CD14-positive monocyte (primary cell): ENCODE measurements at regions not wholly inside any gene's neighbourhood (a gene's known extent, or its start where the extent isn't known, plus 50 kb on each side); places are given as distances from the start of the nearest gene placed in this dataset.
"Not testable (repeated sequence)": the region's sequence is repeated elsewhere in the genome, so short reads cannot be mapped to it uniquely, and the experiment has no call there.

Experiments
- DNase-seq, 3 donors: peaks; one replicate each; pipeline ENCODE4 v3.0.0-alpha.2; 2011 to 2022
- H2AFZ ChIP-seq: 2 replicates; pipeline ENCODE4 v1.6.0; 2012; ENCODE audit warnings: mild to moderate bottlenecking, low read depth, low read length, inconsistent platforms; ENCODE audit not compliant: insufficient read depth, poor library complexity, severe bottlenecking
- H3K27ac ChIP-seq, 2 donors: 1 replicate in 1 of 2; 2 replicates in 1 of 2; pipeline ENCODE4 v1.5.1; 2012 to 2013; ENCODE audit warnings: low read length in 2 of 2, control low read depth in 1 of 2, inconsistent platforms in 1 of 2, low read depth in 1 of 2, mild to moderate bottlenecking in 1 of 2
- H3K27me3 ChIP-seq, 2 donors: one replicate each; pipeline versions ENCODE4 v1.6.0 to v1.6.1; 2011 to 2013; ENCODE audit warnings: low read length in 2 of 2; ENCODE audit not compliant: control insufficient read depth in 2 of 2, insufficient read depth in 2 of 2
- H3K36me3 ChIP-seq, 2 donors: replicated peaks in 1 of 2; 1 replicate in 1 of 2; 2 replicates in 1 of 2; pipeline versions ENCODE4 v1.5.1 to v1.6.1; 2012 to 2013; ENCODE audit warnings: low read length in 2 of 2, control low read depth in 1 of 2, inconsistent platforms in 1 of 2, mild to moderate bottlenecking in 1 of 2; ENCODE audit not compliant: insufficient read depth in 2 of 2, control insufficient read depth in 1 of 2
- H3K4me1 ChIP-seq, 2 donors: 1 replicate in 1 of 2; 2 replicates in 1 of 2; pipeline versions ENCODE4 v1.5.1 to v1.6.1; 2012 to 2013; ENCODE audit warnings: low read length in 2 of 2, control low read depth in 1 of 2, inconsistent platforms in 1 of 2, mild to moderate bottlenecking in 1 of 2, moderate library complexity in 1 of 2; ENCODE audit not compliant: insufficient read depth in 2 of 2, control insufficient read depth in 1 of 2
- H3K4me2 ChIP-seq: replicated peaks from 2 replicates; pipeline ENCODE3; 2012; ENCODE audit warnings: low read length, moderate library complexity, mild to moderate bottlenecking; ENCODE audit not compliant: poor library complexity, severe bottlenecking; ENCODE audit errors: extremely low read depth
- H3K4me3 ChIP-seq, 3 experiments: fragments of 200-600 bp in 1 of 3; sonication (generic) in 1 of 3; replicated peaks in 1 of 3; 1 replicate in 2 of 3; 2 replicates in 1 of 3; pipeline ENCODE4 v1.5.1; 2011 to 2013; ENCODE audit warnings: low read length in 3 of 3, mild to moderate bottlenecking in 3 of 3, control low read depth in 2 of 3, low read depth in 2 of 3, inconsistent platforms in 1 of 3, moderate library complexity in 1 of 3
- H3K79me2 ChIP-seq: 2 replicates; pipeline ENCODE4 v1.6.0; 2012; ENCODE audit warnings: mild to moderate bottlenecking, control low read depth, inconsistent platforms, low read length, moderate library complexity; ENCODE audit not compliant: insufficient read depth
- H3K9ac ChIP-seq: 2 replicates; pipeline ENCODE4 v1.6.0; 2017; ENCODE audit warnings: low read length, mild to moderate bottlenecking; ENCODE audit not compliant: insufficient read depth, poor library complexity, severe bottlenecking
- H3K9me3 ChIP-seq, 2 donors: replicated peaks in 1 of 2; 1 replicate in 1 of 2; 2 replicates in 1 of 2; pipeline versions ENCODE4 v1.5.1 to v1.6.1; 2012 to 2013; ENCODE audit warnings: low read length in 2 of 2, control low read depth in 1 of 2; ENCODE audit not compliant: control insufficient read depth in 1 of 2, insufficient read depth in 1 of 2
- H4K20me1 ChIP-seq: 2 replicates; pipeline ENCODE4 v1.6.0; 2012; ENCODE audit warnings: mild to moderate bottlenecking, low read length, control low read depth, moderate library complexity; ENCODE audit not compliant: insufficient read depth
- H3K27ac Mint-ChIP-seq, 7 donors: one replicate each; pipeline ENCODE4 v1.8.0; 2020; ENCODE audit warnings: mild to moderate bottlenecking in 7 of 7, mixed read lengths in 7 of 7, moderate library complexity in 6 of 7, inconsistent platforms in 2 of 7
- H3K27me3 Mint-ChIP-seq, 3 donors: one replicate each; pipeline ENCODE4 v1.8.0; 2021 to 2022; ENCODE audit warnings: low read depth in 3 of 3, mild to moderate bottlenecking in 3 of 3, mixed read lengths in 3 of 3, moderate library complexity in 3 of 3, inconsistent platforms in 1 of 3
- H3K36me3 Mint-ChIP-seq, 2 donors: one replicate each; pipeline ENCODE4 v1.8.0; 2020; ENCODE audit warnings: mixed read lengths in 2 of 2, inconsistent platforms in 1 of 2, mild to moderate bottlenecking in 1 of 2
- H3K4me1 Mint-ChIP-seq: one replicate; pipeline ENCODE4 v1.8.0; 2020; ENCODE audit warnings: mild to moderate bottlenecking, mixed read lengths
- H3K4me3 Mint-ChIP-seq, 2 donors: one replicate each; pipeline ENCODE4 v1.8.0; 2020; ENCODE audit warnings: mild to moderate bottlenecking in 2 of 2, mixed read lengths in 2 of 2, moderate library complexity in 1 of 2
- H3K9me3 Mint-ChIP-seq, 7 donors: one replicate each; pipeline ENCODE4 v1.8.0; 2020 to 2022; ENCODE audit warnings: mixed read lengths in 7 of 7, mild to moderate bottlenecking in 6 of 7, moderate library complexity in 6 of 7, inconsistent platforms in 2 of 7
- WGBS: methylation state at CpG from one replicate; pipeline ENCODE4 v1.1.5; 2013; ENCODE audit warnings: missing lambda C conversion rate; ENCODE audit not compliant: insufficient coverage; 5-methylcytosine and 5-hydroxymethylcytosine counted together
- intact Hi-C, 2 donors: fragments of 100-400 bp; cut with micrococcal nuclease; formaldehyde crosslinking; loops; one replicate each; pipeline versions ENCODE4 v1.15.0 to v1.15.1; 2023
- TF ChIP-seq, protein P1 (sequence below): fragments of 200-600 bp; IDR thresholded peaks from one replicate; pipeline ENCODE4 v1.8.0; 2022; ENCODE audit warnings: antibody characterized with exemption, mild to moderate bottlenecking

DNA sequence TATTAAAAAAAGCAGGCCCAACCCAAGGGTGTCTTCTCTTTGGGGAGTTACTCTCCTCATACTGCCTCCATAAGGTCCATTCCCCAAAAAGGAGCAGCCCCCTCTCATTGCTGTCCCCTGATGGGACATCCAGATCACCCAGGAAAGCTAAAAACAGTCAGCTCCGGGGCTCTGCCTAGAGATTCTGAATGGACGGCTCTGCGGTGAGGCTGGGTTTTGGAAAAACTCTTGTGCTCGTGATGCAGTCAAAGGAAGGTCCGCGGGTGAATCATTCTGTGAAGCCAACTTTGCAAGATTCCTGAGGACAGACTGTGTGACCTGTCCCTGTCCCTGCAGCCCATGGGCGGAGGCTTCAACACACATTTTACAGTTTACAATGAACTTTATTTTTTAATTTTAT is 351.5 kb downstream of the TYW1 start:
- Histone ChIP-seq H3K4me3 (no peak overlapping the region), H3K27ac (no peak overlapping the region), H3K9ac (no peak overlapping the region), H3K4me2 (no peak overlapping the region), H3K4me1 (no peaks in the 10 kb centered on the region), H3K27me3 (no peaks in the 10 kb centered on the region), H2AFZ (no peak overlapping the region), H3K36me3 (peaks cover 0 to 11% of the 10 kb centered on the region in 2 donors), H4K20me1 (no peaks in the 10 kb centered on the region), H3K9me3 (peaks cover 7 to 14% of the 10 kb centered on the region in 2 donors), H3K79me2 (no peaks in the 10 kb centered on the region)
- Mint-ChIP-seq H3K36me3 (peaks cover 17 to 22% of the 10 kb centered on the region in 2 donors), H3K9me3 (peaks cover 4 to 13% (median 10%) of the 10 kb centered on the region in 7 donors), H3K4me1 (no peaks in the 10 kb centered on the region), H3K27me3 (no peaks in the 10 kb centered on the region), H3K4me3 (no peak overlapping the region), H3K27ac (no peak overlapping the region)
- intact Hi-C loops = no loop called here
- 93% methylated on average over 7 of the region's 7 CpGs for WGBS
- TF ChIP-seq, protein P1, sequence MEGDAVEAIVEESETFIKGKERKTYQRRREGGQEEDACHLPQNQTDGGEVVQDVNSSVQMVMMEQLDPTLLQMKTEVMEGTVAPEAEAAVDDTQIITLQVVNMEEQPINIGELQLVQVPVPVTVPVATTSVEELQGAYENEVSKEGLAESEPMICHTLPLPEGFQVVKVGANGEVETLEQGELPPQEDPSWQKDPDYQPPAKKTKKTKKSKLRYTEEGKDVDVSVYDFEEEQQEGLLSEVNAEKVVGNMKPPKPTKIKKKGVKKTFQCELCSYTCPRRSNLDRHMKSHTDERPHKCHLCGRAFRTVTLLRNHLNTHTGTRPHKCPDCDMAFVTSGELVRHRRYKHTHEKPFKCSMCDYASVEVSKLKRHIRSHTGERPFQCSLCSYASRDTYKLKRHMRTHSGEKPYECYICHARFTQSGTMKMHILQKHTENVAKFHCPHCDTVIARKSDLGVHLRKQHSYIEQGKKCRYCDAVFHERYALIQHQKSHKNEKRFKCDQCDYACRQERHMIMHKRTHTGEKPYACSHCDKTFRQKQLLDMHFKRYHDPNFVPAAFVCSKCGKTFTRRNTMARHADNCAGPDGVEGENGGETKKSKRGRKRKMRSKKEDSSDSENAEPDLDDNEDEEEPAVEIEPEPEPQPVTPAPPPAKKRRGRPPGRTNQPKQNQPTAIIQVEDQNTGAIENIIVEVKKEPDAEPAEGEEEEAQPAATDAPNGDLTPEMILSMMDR = no peak
- DNase-seq = no peak

DNA sequence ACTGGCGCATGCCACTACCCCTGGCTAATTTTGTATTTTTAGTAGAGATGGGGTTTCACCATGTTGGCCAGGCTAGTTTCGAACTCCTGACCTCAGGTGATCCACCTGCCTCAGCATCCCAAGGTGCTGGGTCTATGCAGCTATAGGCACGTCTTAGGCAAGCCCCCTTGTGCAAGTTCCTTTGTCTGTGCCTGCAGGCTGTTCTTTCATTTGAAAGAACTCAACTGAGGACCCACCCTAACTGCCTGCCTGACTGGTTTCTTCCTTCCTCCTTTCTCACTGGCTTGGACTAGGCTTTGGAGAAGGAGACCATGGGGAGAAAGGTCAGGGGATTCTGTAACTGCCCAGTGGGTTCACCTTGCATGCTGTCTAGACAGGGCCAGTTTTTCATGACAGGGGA is 361.0 kb downstream of the TYW1 start:
- H3K27me3 ChIP-seq, H3K27me3 Mint-ChIP-seq, intact Hi-C loops, H3K36me3 ChIP-seq, H3K4me2 ChIP-seq, H3K27ac ChIP-seq, H3K9ac ChIP-seq, H3K27ac Mint-ChIP-seq, H3K36me3 Mint-ChIP-seq, H3K4me3 Mint-ChIP-seq, H2AFZ ChIP-seq, H3K4me1 ChIP-seq, H3K4me1 Mint-ChIP-seq, DNase-seq, H4K20me1 ChIP-seq, H3K79me2 ChIP-seq, H3K4me3 ChIP-seq: not testable (repeated sequence)
- peaks cover 22 to 34% of the 10 kb centered on the region in 2 donors for H3K9me3 ChIP-seq
- peaks cover 14 to 39% (median 32%) of the 10 kb centered on the region in 7 donors for H3K9me3 Mint-ChIP-seq
- 94% methylated on average over 2 of the region's 3 CpGs for WGBS

DNA sequence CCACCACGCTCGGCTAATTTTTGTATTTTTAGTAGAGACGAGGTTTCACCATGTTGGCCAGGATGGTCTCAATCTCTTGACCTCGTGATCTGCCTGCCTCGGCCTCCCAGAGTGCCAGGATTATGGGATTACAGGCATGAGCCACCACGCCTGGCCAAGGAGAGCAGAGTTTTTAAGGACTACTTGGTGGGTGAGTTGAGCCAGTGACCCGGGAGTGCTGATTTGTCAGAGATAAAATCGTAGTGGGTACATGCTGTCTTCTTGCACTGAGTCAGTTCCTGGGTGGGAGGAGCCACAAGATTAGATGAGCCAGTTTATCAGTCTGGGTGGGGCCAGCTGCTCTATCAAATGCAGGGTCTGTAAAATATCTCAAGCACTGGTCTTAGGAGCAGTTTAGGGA is 361.7 kb downstream of the TYW1 start:
- H3K79me2 ChIP-seq, DNase-seq, H4K20me1 ChIP-seq, H3K4me1 Mint-ChIP-seq, H3K36me3 Mint-ChIP-seq, H3K9ac ChIP-seq, H3K4me3 Mint-ChIP-seq, H3K36me3 ChIP-seq, H3K27ac Mint-ChIP-seq, H3K4me2 ChIP-seq, H2AFZ ChIP-seq, intact Hi-C loops, H3K27me3 Mint-ChIP-seq, H3K27me3 ChIP-seq, H3K4me1 ChIP-seq, H3K4me3 ChIP-seq, H3K27ac ChIP-seq: not testable (repeated sequence)
- peaks cover 14 to 39% (median 32%) of the 10 kb centered on the region in 7 donors for H3K9me3 Mint-ChIP-seq
- WGBS = 93% methylated on average over 8 of the region's 8 CpGs
- peaks cover 22 to 34% of the 10 kb centered on the region in 2 donors for H3K9me3 ChIP-seq

DNA sequence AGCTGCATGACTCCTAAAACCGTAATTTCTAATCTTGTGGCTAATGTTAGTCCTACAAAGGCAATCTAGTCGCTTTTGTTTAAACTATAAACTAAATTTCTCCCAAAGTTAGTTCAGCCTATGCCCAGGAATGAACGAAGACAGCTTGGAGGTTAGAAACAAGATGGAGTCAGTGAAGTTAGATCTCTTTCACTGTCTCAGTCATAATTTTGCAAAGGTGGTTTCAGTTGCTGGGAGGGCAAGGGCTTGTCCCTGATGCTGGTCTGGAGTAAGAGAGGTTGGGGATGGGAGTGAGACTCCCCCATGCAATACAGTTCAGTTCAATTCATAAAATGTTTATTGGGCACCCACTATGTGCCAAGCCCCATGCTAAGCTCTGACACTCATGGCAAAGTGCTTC is 362.1 kb downstream of the TYW1 start:
- H3K27me3 ChIP-seq, H3K4me2 ChIP-seq, H3K27ac Mint-ChIP-seq, H3K27ac ChIP-seq, intact Hi-C loops, H3K27me3 Mint-ChIP-seq, H4K20me1 ChIP-seq, DNase-seq, H3K4me1 Mint-ChIP-seq, H3K4me3 Mint-ChIP-seq, H2AFZ ChIP-seq, H3K36me3 Mint-ChIP-seq, H3K4me3 ChIP-seq, H3K4me1 ChIP-seq, H3K9ac ChIP-seq, H3K79me2 ChIP-seq, H3K36me3 ChIP-seq: not testable (repeated sequence)
- peaks cover 14 to 39% (median 32%) of the 10 kb centered on the region in 7 donors for H3K9me3 Mint-ChIP-seq
- H3K9me3 ChIP-seq = peaks cover 22 to 34% of the 10 kb centered on the region in 2 donors
- 80% methylated on average over 1 of the region's 3 CpGs for WGBS
